ENCODE measurements at regions not wholly inside any gene's neighbourhood (a gene's known extent, or its start where the extent isn't known, plus 50 kb on each side); places are given as distances from the start of the nearest gene placed in this dataset.

DNA sequence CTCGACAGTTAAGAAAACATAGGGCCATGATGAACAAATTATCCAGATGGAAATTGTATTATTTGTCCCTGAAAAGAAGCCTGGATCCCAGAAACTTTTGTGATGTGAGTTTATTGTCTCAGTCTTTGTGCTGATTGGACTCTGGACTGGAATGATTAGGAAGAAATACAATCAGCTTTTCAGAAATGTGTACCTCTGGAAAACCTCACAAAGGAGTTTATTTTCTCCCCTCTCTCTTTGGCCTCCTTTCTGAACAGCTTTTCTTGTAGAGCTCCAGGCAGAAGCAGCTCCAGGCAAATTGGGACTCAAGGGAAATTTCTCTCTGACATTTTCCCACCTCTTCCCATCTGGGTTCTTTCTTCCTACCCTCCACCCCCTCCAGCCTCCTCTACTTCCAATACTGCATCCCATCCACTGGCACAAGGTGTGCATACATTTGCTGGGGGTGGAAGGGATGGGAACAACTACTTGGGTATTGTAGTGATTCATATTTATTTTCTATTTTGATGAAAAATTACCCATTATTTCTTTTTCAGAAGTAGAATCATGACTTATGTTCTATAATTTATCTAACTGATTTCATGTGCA is 119.7 kb downstream of the CD47 start:
- intact Hi-C loops (cut with micrococcal nuclease; ENCODE audit: unreplicated experiment): no loop called here
- Histone ChIP-seq H3K9me3 (ENCODE audit: control insufficient read depth, insufficient read depth, low read depth, low read length) (no peaks in the 10 kb centered on the region), H3K4me1 (ENCODE audit: control insufficient read depth, insufficient read depth, low read length) (no peaks in the 10 kb centered on the region), H3K27ac (ENCODE audit: low read length) (no peak overlapping the region), H3K27me3 (ENCODE audit: control insufficient read depth, insufficient read depth, low read length) (no peaks in the 10 kb centered on the region; the same call in 1 of the 2 replicates), H3K36me3 (ENCODE audit: control insufficient read depth, insufficient read depth, low read length) (no peaks in the 10 kb centered on the region), H3K4me3 (ENCODE audit: low read depth in 2 of 2, low read length in 2 of 2) (no peak overlapping the region)
- TF ChIP-seq, protein P1, sequence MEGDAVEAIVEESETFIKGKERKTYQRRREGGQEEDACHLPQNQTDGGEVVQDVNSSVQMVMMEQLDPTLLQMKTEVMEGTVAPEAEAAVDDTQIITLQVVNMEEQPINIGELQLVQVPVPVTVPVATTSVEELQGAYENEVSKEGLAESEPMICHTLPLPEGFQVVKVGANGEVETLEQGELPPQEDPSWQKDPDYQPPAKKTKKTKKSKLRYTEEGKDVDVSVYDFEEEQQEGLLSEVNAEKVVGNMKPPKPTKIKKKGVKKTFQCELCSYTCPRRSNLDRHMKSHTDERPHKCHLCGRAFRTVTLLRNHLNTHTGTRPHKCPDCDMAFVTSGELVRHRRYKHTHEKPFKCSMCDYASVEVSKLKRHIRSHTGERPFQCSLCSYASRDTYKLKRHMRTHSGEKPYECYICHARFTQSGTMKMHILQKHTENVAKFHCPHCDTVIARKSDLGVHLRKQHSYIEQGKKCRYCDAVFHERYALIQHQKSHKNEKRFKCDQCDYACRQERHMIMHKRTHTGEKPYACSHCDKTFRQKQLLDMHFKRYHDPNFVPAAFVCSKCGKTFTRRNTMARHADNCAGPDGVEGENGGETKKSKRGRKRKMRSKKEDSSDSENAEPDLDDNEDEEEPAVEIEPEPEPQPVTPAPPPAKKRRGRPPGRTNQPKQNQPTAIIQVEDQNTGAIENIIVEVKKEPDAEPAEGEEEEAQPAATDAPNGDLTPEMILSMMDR (IDR thresholded peaks at IDR 0.05): no peak
- TF ChIP-seq SIN3A (IDR thresholded peaks at IDR 0.05; ENCODE audit: borderline replicate concordance, insufficient read depth, low read depth, low read length) (no peak), POLR2AphosphoS5 (IDR thresholded peaks at IDR 0.05; ENCODE audit: low read depth, low read length) (no peak), TCF7L2 (IDR thresholded peaks at IDR 0.05; ENCODE audit: low read depth, low read length) (no peak)
- TF ChIP-seq, protein P2, sequence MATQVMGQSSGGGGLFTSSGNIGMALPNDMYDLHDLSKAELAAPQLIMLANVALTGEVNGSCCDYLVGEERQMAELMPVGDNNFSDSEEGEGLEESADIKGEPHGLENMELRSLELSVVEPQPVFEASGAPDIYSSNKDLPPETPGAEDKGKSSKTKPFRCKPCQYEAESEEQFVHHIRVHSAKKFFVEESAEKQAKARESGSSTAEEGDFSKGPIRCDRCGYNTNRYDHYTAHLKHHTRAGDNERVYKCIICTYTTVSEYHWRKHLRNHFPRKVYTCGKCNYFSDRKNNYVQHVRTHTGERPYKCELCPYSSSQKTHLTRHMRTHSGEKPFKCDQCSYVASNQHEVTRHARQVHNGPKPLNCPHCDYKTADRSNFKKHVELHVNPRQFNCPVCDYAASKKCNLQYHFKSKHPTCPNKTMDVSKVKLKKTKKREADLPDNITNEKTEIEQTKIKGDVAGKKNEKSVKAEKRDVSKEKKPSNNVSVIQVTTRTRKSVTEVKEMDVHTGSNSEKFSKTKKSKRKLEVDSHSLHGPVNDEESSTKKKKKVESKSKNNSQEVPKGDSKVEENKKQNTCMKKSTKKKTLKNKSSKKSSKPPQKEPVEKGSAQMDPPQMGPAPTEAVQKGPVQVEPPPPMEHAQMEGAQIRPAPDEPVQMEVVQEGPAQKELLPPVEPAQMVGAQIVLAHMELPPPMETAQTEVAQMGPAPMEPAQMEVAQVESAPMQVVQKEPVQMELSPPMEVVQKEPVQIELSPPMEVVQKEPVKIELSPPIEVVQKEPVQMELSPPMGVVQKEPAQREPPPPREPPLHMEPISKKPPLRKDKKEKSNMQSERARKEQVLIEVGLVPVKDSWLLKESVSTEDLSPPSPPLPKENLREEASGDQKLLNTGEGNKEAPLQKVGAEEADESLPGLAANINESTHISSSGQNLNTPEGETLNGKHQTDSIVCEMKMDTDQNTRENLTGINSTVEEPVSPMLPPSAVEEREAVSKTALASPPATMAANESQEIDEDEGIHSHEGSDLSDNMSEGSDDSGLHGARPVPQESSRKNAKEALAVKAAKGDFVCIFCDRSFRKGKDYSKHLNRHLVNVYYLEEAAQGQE (IDR thresholded peaks at IDR 0.05; ENCODE audit: insufficient read depth in 1 of 2, low read depth in 2 of 2, low read length in 1 of 2): no peak
- in situ Hi-C loops (cut with HindIII; ENCODE audit: low pct_unique_long_range_greater_than_20kb, low sequenced_read_pairs): no loop called here
- CTCF ChIA-PET: no interaction called here
- DNase-seq (ENCODE audit: low read depth, low spot score) (no peak), ATAC-seq (no peak)
- POLR2A ChIA-PET: no interaction called here
- no TSS peak for BruUV-seq (replicated peaks)

DNA sequence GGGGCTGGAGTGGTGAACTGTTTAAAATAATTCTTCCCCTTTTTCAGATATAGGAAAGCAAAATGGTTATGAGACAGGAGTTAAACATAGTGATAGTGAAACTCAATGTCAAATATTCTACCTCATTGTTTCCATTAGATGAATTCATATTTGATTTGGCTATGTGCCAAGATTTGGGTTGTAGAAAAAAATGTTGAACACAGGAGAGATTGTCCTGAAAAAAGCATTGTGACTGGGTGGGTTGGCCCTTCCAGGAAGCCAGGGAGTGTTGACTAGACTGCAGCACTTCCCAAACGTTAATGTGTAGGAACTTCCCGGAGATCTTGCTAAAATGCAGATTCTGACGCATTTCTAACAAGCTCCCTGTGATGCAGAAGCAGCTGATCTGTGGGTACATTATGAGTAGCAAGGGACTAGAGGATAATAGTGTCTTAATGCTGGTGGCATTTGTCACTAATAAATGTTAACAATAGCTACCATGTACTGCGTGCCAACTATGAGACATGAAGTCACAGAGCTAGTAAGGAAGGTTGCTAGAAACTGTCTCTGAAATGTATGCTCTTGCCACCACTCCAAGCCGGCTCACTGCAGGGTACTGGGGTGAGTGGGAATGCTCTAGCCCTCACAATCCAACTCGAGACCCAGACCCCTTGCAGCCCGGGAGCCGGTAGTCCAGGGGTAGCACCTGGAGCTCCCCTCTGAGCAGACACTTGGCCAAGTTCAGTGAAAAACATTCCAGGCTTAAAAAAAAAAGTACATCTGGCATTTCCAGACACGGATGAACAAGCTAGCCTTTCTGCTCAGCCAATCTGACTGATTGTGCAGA is 120.6 kb downstream of the CD47 start:
- CTCF ChIA-PET: no interaction called here
- Histone ChIP-seq H3K4me3 (ENCODE audit: low read depth in 2 of 2, low read length in 2 of 2) (no peak overlapping the region), H3K27ac (ENCODE audit: low read length) (no peak overlapping the region), H3K4me1 (ENCODE audit: control insufficient read depth, insufficient read depth, low read length) (no peaks in the 10 kb centered on the region), H3K9me3 (ENCODE audit: control insufficient read depth, insufficient read depth, low read depth, low read length) (no peaks in the 10 kb centered on the region), H3K36me3 (ENCODE audit: control insufficient read depth, insufficient read depth, low read length) (no peaks in the 10 kb centered on the region), H3K27me3 (ENCODE audit: control insufficient read depth, insufficient read depth, low read length) (no peaks in the 10 kb centered on the region; the same call in 1 of the 2 replicates)
- DNase-seq (ENCODE audit: low read depth, low spot score): no peak
- in situ Hi-C loops (cut with HindIII; ENCODE audit: low pct_unique_long_range_greater_than_20kb, low sequenced_read_pairs): no loop called here
- TF ChIP-seq POLR2AphosphoS5 (IDR thresholded peaks at IDR 0.05; ENCODE audit: low read depth, low read length) (no peak), TCF7L2 (IDR thresholded peaks at IDR 0.05; ENCODE audit: low read depth, low read length) (no peak), SIN3A (IDR thresholded peaks at IDR 0.05; ENCODE audit: borderline replicate concordance, insufficient read depth, low read depth, low read length) (no peak)
- TF ChIP-seq, protein P1 (IDR thresholded peaks at IDR 0.05): no peak
- TF ChIP-seq, protein P2 (IDR thresholded peaks at IDR 0.05; ENCODE audit: insufficient read depth in 1 of 2, low read depth in 2 of 2, low read length in 1 of 2): no peak
- no TSS peak for BruUV-seq (replicated peaks)
- POLR2A ChIA-PET: no interaction called here
- ATAC-seq: no peak; the same call in 1 of the 2 replicates
- intact Hi-C loops (cut with micrococcal nuclease; ENCODE audit: unreplicated experiment): no loop called here

Data from Panc1 (cell line).